ENCODE measurements at regions not wholly inside any gene's neighbourhood (a gene's known extent, or its start where the extent isn't known, plus 50 kb on each side); places are given as distances from the start of the nearest gene placed in this dataset.

GRCh38 chr2:12087671-12088380 is 341.4 kb downstream of the LPIN1 start:
- Mint-ChIP-seq H3K27me3 (ENCODE audit: unreplicated experiment) (peaks cover 2% of the 10 kb centered on the region), H3K36me3 (ENCODE audit: unreplicated experiment) (no peaks in the 10 kb centered on the region), H3K27ac (ENCODE audit: unreplicated experiment) (no peak overlapping the region), H3K4me3 (ENCODE audit: unreplicated experiment) (no peak overlapping the region), H3K4me1 (ENCODE audit: low read depth, unreplicated experiment) (peaks cover 8% of the 10 kb centered on the region), H3K9me3 (ENCODE audit: unreplicated experiment) (no peaks in the 10 kb centered on the region)
- TF ChIP-seq CTCF (IDR thresholded peaks at IDR 0.05; ENCODE audit: partially characterized antibody, unreplicated experiment) = no peak
- DNase-seq = no peak

- Mint-ChIP-seq H3K27ac (ENCODE audit: unreplicated experiment) (no peak overlapping the region), H3K36me3 (ENCODE audit: unreplicated experiment) (no peaks in the 10 kb centered on the region), H3K9me3 (ENCODE audit: unreplicated experiment) (no peaks in the 10 kb centered on the region), H3K4me1 (ENCODE audit: low read depth, unreplicated experiment) (no peaks in the 10 kb centered on the region), H3K4me3 (ENCODE audit: unreplicated experiment) (no peak overlapping the region), H3K27me3 (ENCODE audit: unreplicated experiment) (peaks cover 2% of the 10 kb centered on the region)
- DNase-seq = no peak
- TF ChIP-seq CTCF (IDR thresholded peaks at IDR 0.05; ENCODE audit: partially characterized antibody, unreplicated experiment) = no peak
Observed at GRCh38 chr2:12089001-12089400, 342.6 kb downstream of the LPIN1 start.

- Mint-ChIP-seq H3K27ac (ENCODE audit: unreplicated experiment) (no peak overlapping the region), H3K9me3 (ENCODE audit: unreplicated experiment) (no peaks in the 10 kb centered on the region), H3K4me3 (ENCODE audit: unreplicated experiment) (no peak overlapping the region), H3K27me3 (ENCODE audit: unreplicated experiment) (no peaks in the 10 kb centered on the region), H3K36me3 (ENCODE audit: unreplicated experiment) (no peaks in the 10 kb centered on the region), H3K4me1 (ENCODE audit: low read depth, unreplicated experiment) (no peaks in the 10 kb centered on the region)
- DNase-seq = no peak
- TF ChIP-seq CTCF (IDR thresholded peaks at IDR 0.05; ENCODE audit: partially characterized antibody, unreplicated experiment) = no peak
Observed at GRCh38 chr2:12089496-12089895, 343.1 kb downstream of the LPIN1 start.

- Mint-ChIP-seq H3K4me1 (ENCODE audit: low read depth, unreplicated experiment) (no peaks in the 10 kb centered on the region), H3K27me3 (ENCODE audit: unreplicated experiment) (no peaks in the 10 kb centered on the region), H3K27ac (ENCODE audit: unreplicated experiment) (no peak overlapping the region), H3K9me3 (ENCODE audit: unreplicated experiment) (no peaks in the 10 kb centered on the region), H3K36me3 (ENCODE audit: unreplicated experiment) (no peaks in the 10 kb centered on the region), H3K4me3 (ENCODE audit: unreplicated experiment) (no peak overlapping the region)
- TF ChIP-seq CTCF (IDR thresholded peaks at IDR 0.05; ENCODE audit: partially characterized antibody, unreplicated experiment) = no peak
- no peak for DNase-seq
Observed at GRCh38 chr2:12090072-12090471, 343.6 kb downstream of the LPIN1 start.

- no peak for TF ChIP-seq CTCF (IDR thresholded peaks at IDR 0.05; ENCODE audit: partially characterized antibody, unreplicated experiment)
- Mint-ChIP-seq H3K4me1 (ENCODE audit: low read depth, unreplicated experiment) (no peaks in the 10 kb centered on the region), H3K4me3 (ENCODE audit: unreplicated experiment) (no peak overlapping the region), H3K27me3 (ENCODE audit: unreplicated experiment) (no peaks in the 10 kb centered on the region), H3K9me3 (ENCODE audit: unreplicated experiment) (no peaks in the 10 kb centered on the region), H3K36me3 (ENCODE audit: unreplicated experiment) (no peaks in the 10 kb centered on the region), H3K27ac (ENCODE audit: unreplicated experiment) (no peak overlapping the region)
- no peak for DNase-seq
Observed at GRCh38 chr2:12090590-12090989, 344.2 kb downstream of the LPIN1 start.
